ENCODE measurements at regions not wholly inside any gene's neighbourhood (a gene's known extent, or its start where the extent isn't known, plus 50 kb on each side); places are given as distances from the start of the nearest gene placed in this dataset.

GRCh38 chrX:137707348-137707747, 141.4 kb downstream of the ZIC3 start:
- DNase-seq (no peak), ATAC-seq (ENCODE audit: insufficient read depth, low FRiP score) (no peak)
- Histone ChIP-seq H3K9ac (ENCODE audit: insufficient read depth in 1 of 2, low read length in 2 of 2) (no peak overlapping the region), H3K4me1 (ENCODE audit: control insufficient read depth in 5 of 5, insufficient read depth in 5 of 5, low read length in 5 of 5) (no peaks in the 10 kb centered on the region), H3K27ac (ENCODE audit: low read depth in 1 of 2, low read length in 1 of 2) (no peak overlapping the region), H3K4me3 (no peak overlapping the region), H3K9me3 (ENCODE audit: control insufficient read depth in 4 of 4, insufficient read depth in 3 of 4, low read length in 3 of 4) (peaks cover 0 to 3% (median 0%) of the 10 kb centered on the region in 4 donors), H3K27me3 (ENCODE audit: control insufficient read depth in 3 of 3, insufficient read depth in 3 of 3, low read length in 2 of 3) (peaks cover 0 to 2% (median 0%) of the 10 kb centered on the region in 3 donors), H3K36me3 (ENCODE audit: control insufficient read depth in 4 of 4, insufficient read depth in 4 of 4, low read length in 4 of 4) (no peaks in the 10 kb centered on the region)
- TF ChIP-seq CTCF (IDR thresholded peaks at IDR 0.05; ENCODE audit: control extremely low read depth, extremely low read depth) = no peak

GRCh38 chrX:137742846-137743245, 176.9 kb downstream of the ZIC3 start:
- 72 to 78% methylated on average over 3 of the region's 3 CpGs for WGBS, 2 donors
- Histone ChIP-seq H3K9ac (ENCODE audit: insufficient read depth in 1 of 2, low read length in 2 of 2) (no peak overlapping the region), H3K27me3 (ENCODE audit: control insufficient read depth in 3 of 3, insufficient read depth in 3 of 3, low read length in 2 of 3) (peaks cover 2 to 4% (median 3%) of the 10 kb centered on the region in 3 donors), H3K27ac (ENCODE audit: low read depth in 1 of 2, low read length in 1 of 2) (no peak overlapping the region), H3K4me1 (ENCODE audit: control insufficient read depth in 5 of 5, insufficient read depth in 5 of 5, low read length in 5 of 5) (no peaks in the 10 kb centered on the region), H3K9me3 (ENCODE audit: control insufficient read depth in 4 of 4, insufficient read depth in 3 of 4, low read length in 3 of 4) (no peaks in the 10 kb centered on the region), H3K36me3 (ENCODE audit: control insufficient read depth in 4 of 4, insufficient read depth in 4 of 4, low read length in 4 of 4) (no peaks in the 10 kb centered on the region), H3K4me3 (no peak overlapping the region)
- ATAC-seq (ENCODE audit: insufficient read depth, low FRiP score) (no peak), DNase-seq (no peak)
- TF ChIP-seq CTCF (IDR thresholded peaks at IDR 0.05; ENCODE audit: control extremely low read depth, extremely low read depth) = no peak

GRCh38 chrX:137743414-137743813, 177.5 kb downstream of the ZIC3 start:
- 71 to 81% methylated on average over 1 of the region's 1 CpG for WGBS, 2 donors
- DNase-seq (no peak), ATAC-seq (ENCODE audit: insufficient read depth, low FRiP score) (no peak)
- no peaks in the 10 kb centered on the region for H3K36me3 ChIP-seq (ENCODE audit: control insufficient read depth in 4 of 4, insufficient read depth in 4 of 4, low read length in 4 of 4)
- no peak overlapping the region for H3K4me3 ChIP-seq
- no peaks in the 10 kb centered on the region for H3K9me3 ChIP-seq (ENCODE audit: control insufficient read depth in 4 of 4, insufficient read depth in 3 of 4, low read length in 3 of 4)
- H3K27ac ChIP-seq (ENCODE audit: low read depth in 1 of 2, low read length in 1 of 2) = no peak overlapping the region
- H3K27me3 ChIP-seq (ENCODE audit: control insufficient read depth in 3 of 3, insufficient read depth in 3 of 3, low read length in 2 of 3) = peaks cover 2 to 4% (median 3%) of the 10 kb centered on the region in 3 donors
- TF ChIP-seq CTCF (IDR thresholded peaks at IDR 0.05; ENCODE audit: control extremely low read depth, extremely low read depth) = no peak
- no peaks in the 10 kb centered on the region for H3K4me1 ChIP-seq (ENCODE audit: control insufficient read depth in 5 of 5, insufficient read depth in 5 of 5, low read length in 5 of 5)
- H3K9ac ChIP-seq (ENCODE audit: insufficient read depth in 1 of 2, low read length in 2 of 2) = no peak overlapping the region

- no peak for TF ChIP-seq CTCF (IDR thresholded peaks at IDR 0.05; ENCODE audit: control extremely low read depth, extremely low read depth)
- 51 to 82% methylated on average over 1 of the region's 1 CpG for WGBS, 2 donors
- H3K27me3 ChIP-seq (ENCODE audit: control insufficient read depth in 3 of 3, insufficient read depth in 3 of 3, low read length in 2 of 3) = peaks cover 2 to 6% (median 6%) of the 10 kb centered on the region in 3 donors
- H3K4me3 ChIP-seq = no peak overlapping the region
- H3K9ac ChIP-seq (ENCODE audit: insufficient read depth in 1 of 2, low read length in 2 of 2) = no peak overlapping the region
- H3K9me3 ChIP-seq (ENCODE audit: control insufficient read depth in 4 of 4, insufficient read depth in 3 of 4, low read length in 3 of 4) = no peaks in the 10 kb centered on the region
- no peak overlapping the region for H3K27ac ChIP-seq (ENCODE audit: low read depth in 1 of 2, low read length in 1 of 2)
- ATAC-seq (ENCODE audit: insufficient read depth, low FRiP score) (no peak), DNase-seq (no peak)
- no peaks in the 10 kb centered on the region for H3K4me1 ChIP-seq (ENCODE audit: control insufficient read depth in 5 of 5, insufficient read depth in 5 of 5, low read length in 5 of 5)
- no peaks in the 10 kb centered on the region for H3K36me3 ChIP-seq (ENCODE audit: control insufficient read depth in 4 of 4, insufficient read depth in 4 of 4, low read length in 4 of 4)
These were observed 180.4 kb downstream of the ZIC3 start for GRCh38 chrX:137746289-137746688.
